ENCODE measurements at regions not wholly inside any gene's neighbourhood (a gene's known extent, or its start where the extent isn't known, plus 50 kb on each side); places are given as distances from the start of the nearest gene placed in this dataset.

DNA sequence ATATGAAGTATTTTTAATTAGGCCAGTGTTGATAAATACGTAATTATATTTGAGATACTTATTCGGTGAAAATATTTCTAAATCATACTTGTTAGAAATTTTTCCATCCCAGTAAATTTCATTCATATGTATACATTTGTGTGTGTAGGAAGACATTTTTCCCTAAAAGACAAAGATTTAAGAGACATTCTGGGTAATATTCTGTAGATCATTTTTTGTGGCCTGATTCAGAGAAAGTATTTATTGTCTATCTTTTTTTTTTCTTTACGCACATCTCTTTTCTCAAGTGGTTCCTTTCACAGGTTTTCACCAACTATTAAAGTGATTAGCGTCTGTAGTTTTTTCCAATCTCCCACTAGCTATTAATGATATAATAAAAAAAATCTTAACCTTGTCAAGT lies 224.1 kb downstream of the MEF2C start (continued):
- TF ChIP-seq, protein P1, sequence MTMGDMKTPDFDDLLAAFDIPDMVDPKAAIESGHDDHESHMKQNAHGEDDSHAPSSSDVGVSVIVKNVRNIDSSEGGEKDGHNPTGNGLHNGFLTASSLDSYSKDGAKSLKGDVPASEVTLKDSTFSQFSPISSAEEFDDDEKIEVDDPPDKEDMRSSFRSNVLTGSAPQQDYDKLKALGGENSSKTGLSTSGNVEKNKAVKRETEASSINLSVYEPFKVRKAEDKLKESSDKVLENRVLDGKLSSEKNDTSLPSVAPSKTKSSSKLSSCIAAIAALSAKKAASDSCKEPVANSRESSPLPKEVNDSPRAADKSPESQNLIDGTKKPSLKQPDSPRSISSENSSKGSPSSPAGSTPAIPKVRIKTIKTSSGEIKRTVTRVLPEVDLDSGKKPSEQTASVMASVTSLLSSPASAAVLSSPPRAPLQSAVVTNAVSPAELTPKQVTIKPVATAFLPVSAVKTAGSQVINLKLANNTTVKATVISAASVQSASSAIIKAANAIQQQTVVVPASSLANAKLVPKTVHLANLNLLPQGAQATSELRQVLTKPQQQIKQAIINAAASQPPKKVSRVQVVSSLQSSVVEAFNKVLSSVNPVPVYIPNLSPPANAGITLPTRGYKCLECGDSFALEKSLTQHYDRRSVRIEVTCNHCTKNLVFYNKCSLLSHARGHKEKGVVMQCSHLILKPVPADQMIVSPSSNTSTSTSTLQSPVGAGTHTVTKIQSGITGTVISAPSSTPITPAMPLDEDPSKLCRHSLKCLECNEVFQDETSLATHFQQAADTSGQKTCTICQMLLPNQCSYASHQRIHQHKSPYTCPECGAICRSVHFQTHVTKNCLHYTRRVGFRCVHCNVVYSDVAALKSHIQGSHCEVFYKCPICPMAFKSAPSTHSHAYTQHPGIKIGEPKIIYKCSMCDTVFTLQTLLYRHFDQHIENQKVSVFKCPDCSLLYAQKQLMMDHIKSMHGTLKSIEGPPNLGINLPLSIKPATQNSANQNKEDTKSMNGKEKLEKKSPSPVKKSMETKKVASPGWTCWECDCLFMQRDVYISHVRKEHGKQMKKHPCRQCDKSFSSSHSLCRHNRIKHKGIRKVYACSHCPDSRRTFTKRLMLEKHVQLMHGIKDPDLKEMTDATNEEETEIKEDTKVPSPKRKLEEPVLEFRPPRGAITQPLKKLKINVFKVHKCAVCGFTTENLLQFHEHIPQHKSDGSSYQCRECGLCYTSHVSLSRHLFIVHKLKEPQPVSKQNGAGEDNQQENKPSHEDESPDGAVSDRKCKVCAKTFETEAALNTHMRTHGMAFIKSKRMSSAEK (CRISPR knock-in tag; IDR thresholded peaks at IDR 0.05; ENCODE audit: borderline replicate concordance), result no peak
- no peak for TF ChIP-seq NFE2L1 (CRISPR knock-in tag; IDR thresholded peaks at IDR 0.05)
- TF ChIP-seq IRF2 (CRISPR knock-in tag; IDR thresholded peaks at IDR 0.05; ENCODE audit: borderline replicate concordance, low read depth), result no peak
- TF ChIP-seq, protein P2, sequence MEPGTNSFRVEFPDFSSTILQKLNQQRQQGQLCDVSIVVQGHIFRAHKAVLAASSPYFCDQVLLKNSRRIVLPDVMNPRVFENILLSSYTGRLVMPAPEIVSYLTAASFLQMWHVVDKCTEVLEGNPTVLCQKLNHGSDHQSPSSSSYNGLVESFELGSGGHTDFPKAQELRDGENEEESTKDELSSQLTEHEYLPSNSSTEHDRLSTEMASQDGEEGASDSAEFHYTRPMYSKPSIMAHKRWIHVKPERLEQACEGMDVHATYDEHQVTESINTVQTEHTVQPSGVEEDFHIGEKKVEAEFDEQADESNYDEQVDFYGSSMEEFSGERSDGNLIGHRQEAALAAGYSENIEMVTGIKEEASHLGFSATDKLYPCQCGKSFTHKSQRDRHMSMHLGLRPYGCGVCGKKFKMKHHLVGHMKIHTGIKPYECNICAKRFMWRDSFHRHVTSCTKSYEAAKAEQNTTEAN (CRISPR knock-in tag; IDR thresholded peaks at IDR 0.05), result no peak
- TF ChIP-seq, protein P3, sequence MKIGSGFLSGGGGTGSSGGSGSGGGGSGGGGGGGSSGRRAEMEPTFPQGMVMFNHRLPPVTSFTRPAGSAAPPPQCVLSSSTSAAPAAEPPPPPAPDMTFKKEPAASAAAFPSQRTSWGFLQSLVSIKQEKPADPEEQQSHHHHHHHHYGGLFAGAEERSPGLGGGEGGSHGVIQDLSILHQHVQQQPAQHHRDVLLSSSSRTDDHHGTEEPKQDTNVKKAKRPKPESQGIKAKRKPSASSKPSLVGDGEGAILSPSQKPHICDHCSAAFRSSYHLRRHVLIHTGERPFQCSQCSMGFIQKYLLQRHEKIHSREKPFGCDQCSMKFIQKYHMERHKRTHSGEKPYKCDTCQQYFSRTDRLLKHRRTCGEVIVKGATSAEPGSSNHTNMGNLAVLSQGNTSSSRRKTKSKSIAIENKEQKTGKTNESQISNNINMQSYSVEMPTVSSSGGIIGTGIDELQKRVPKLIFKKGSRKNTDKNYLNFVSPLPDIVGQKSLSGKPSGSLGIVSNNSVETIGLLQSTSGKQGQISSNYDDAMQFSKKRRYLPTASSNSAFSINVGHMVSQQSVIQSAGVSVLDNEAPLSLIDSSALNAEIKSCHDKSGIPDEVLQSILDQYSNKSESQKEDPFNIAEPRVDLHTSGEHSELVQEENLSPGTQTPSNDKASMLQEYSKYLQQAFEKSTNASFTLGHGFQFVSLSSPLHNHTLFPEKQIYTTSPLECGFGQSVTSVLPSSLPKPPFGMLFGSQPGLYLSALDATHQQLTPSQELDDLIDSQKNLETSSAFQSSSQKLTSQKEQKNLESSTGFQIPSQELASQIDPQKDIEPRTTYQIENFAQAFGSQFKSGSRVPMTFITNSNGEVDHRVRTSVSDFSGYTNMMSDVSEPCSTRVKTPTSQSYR (CRISPR knock-in tag; IDR thresholded peaks at IDR 0.05), result no peak
- TF ChIP-seq, protein P4, sequence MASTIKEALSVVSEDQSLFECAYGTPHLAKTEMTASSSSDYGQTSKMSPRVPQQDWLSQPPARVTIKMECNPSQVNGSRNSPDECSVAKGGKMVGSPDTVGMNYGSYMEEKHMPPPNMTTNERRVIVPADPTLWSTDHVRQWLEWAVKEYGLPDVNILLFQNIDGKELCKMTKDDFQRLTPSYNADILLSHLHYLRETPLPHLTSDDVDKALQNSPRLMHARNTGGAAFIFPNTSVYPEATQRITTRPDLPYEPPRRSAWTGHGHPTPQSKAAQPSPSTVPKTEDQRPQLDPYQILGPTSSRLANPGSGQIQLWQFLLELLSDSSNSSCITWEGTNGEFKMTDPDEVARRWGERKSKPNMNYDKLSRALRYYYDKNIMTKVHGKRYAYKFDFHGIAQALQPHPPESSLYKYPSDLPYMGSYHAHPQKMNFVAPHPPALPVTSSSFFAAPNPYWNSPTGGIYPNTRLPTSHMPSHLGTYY (CRISPR knock-in tag; IDR thresholded peaks at IDR 0.05), result no peak
- TF ChIP-seq, protein P5, sequence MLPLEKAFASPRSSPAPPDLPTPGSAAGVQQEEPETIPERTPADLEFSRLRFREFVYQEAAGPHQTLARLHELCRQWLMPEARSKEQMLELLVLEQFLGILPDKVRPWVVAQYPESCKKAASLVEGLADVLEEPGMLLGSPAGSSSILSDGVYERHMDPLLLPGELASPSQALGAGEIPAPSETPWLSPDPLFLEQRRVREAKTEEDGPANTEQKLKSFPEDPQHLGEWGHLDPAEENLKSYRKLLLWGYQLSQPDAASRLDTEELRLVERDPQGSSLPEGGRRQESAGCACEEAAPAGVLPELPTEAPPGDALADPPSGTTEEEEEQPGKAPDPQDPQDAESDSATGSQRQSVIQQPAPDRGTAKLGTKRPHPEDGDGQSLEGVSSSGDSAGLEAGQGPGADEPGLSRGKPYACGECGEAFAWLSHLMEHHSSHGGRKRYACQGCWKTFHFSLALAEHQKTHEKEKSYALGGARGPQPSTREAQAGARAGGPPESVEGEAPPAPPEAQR (CRISPR knock-in tag; IDR thresholded peaks at IDR 0.05), result no peak
- no peak for TF ChIP-seq TEAD1 (CRISPR knock-in tag; IDR thresholded peaks at IDR 0.05)

DNA sequence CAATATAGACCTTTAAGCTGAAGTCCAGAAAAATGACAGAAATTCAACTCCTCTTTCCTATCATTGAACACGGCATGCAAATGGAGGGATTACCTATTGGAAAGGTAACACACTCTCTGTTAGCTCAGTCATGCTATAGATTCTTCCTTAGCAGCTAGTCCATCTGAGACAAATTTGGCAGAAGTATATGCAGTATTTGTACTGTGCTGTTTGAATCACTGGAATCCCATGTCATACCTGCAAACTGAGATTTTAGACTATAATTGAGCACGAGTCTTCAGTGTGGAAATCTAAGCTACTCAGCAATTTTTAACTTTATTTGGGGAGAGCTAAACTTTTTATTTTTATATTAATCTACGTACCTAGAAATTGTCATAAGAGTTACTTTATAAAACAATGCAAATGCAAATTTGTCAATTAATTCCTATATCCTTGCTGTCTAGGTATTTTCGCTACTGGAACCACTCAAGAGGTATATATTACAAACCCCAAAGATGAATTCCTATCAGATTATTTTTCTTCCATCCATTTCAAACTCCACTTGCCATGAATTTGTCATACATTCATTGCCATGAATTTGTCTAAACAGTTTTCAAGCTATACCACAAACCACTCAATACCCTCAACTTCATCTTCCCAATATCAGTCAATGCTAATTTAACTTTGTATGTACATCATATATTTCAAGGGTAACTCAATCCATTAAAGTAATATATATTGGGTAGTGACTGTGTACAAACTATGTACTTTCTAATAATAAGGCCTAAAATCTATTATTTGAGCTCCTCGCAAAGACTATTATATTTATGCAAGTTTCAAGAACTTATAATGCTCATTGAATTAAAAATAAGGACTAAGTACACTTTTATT lies 224.8 kb downstream of the MEF2C start:
- DNase-seq (ENCODE audit: low spot score) (no peak), ATAC-seq (no peak)
- Mint-ChIP-seq H3K27me3 (ENCODE audit: low read depth) (peaks cover 55% of the 10 kb centered on the region), H3K9me3 (no peaks in the 10 kb centered on the region), H3K27ac (no peak overlapping the region), H3K36me3 (no peaks in the 10 kb centered on the region), H3K4me1 (peaks cover 32% of the 10 kb centered on the region), H3K4me3 (no peak overlapping the region)
- CTCF ChIA-PET, result interaction anchor here (2.8 to 3.5 kb wide), 2 partner anchors 33 to 877 kb away, joined by 20 to 33 read pairs; no protein-coding TSS in a partner anchor
- POLR2A ChIA-PET, result no interaction called here
- TF ChIP-seq NFE2L1 (CRISPR knock-in tag; IDR thresholded peaks at IDR 0.05) (no peak), ZNF317 (CRISPR knock-in tag; IDR thresholded peaks at IDR 0.05; ENCODE audit: borderline replicate concordance, low read depth) (no peak), ZNF232 (CRISPR knock-in tag; IDR thresholded peaks at IDR 0.05) (no peak), SOX15 (CRISPR knock-in tag; IDR thresholded peaks at IDR 0.05) (no peak), CREB1 (CRISPR knock-in tag; IDR thresholded peaks at IDR 0.05) (no peak)
- TF ChIP-seq, protein P6, sequence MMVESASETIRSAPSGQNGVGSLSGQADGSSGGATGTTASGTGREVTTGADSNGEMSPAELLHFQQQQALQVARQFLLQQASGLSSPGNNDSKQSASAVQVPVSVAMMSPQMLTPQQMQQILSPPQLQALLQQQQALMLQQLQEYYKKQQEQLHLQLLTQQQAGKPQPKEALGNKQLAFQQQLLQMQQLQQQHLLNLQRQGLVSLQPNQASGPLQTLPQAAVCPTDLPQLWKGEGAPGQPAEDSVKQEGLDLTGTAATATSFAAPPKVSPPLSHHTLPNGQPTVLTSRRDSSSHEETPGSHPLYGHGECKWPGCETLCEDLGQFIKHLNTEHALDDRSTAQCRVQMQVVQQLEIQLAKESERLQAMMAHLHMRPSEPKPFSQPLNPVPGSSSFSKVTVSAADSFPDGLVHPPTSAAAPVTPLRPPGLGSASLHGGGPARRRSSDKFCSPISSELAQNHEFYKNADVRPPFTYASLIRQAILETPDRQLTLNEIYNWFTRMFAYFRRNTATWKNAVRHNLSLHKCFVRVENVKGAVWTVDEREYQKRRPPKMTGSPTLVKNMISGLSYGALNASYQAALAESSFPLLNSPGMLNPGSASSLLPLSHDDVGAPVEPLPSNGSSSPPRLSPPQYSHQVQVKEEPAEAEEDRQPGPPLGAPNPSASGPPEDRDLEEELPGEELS (CRISPR knock-in tag; IDR thresholded peaks at IDR 0.05), result no peak
- TF ChIP-seq, protein P5 (CRISPR knock-in tag; IDR thresholded peaks at IDR 0.05), result no peak
